ENCODE measurements at regions not wholly inside any gene's neighbourhood (a gene's known extent, or its start where the extent isn't known, plus 50 kb on each side); places are given as distances from the start of the nearest gene placed in this dataset.
A peak's percentile ranks its signal among the peaks of the same experiment; 100 is the strongest.

GRCh38 chr4:100284129-100284880 is 94.0 kb upstream of the DDIT4L start:
- no peak for DNase-seq

- DNase-seq: no peak
These were observed 90.5 kb upstream of the DDIT4L start for GRCh38 chr4:100280807-100281206.

- DNase-seq: no peak
These were observed 88.3 kb upstream of the DDIT4L start for GRCh38 chr4:100278567-100278966.

GRCh38 chr4:100269446-100269845 is 79.2 kb upstream of the DDIT4L start:
- DNase-seq: no peak

GRCh38 chr4:100268789-100269188 is 78.5 kb upstream of the DDIT4L start:
- DNase-seq: no peak

- DNase-seq: no peak
These were observed 71.1 kb upstream of the DDIT4L start for GRCh38 chr4:100261346-100261745.

GRCh38 chr4:100258675-100259074 is 68.4 kb upstream of the DDIT4L start:
- no peak for DNase-seq

GRCh38 chr4:100257567-100257966 is 67.3 kb upstream of the DDIT4L start:
- DNase-seq: peak; percentile 11

- no peak for DNase-seq
These were observed 64.0 kb upstream of the DDIT4L start for GRCh38 chr4:100254237-100254636.

- DNase-seq: no peak
These were observed 58.2 kb upstream of the DDIT4L start for GRCh38 chr4:100248476-100248875.

GRCh38 chr4:100246697-100247096 is 56.4 kb upstream of the DDIT4L start:
- DNase-seq: no peak

- DNase-seq: no peak
These were observed 54.1 kb upstream of the DDIT4L start for GRCh38 chr4:100244347-100244746.

Data from GF-D8 (cell line).